ENCODE measurements at regions not wholly inside any gene's neighbourhood (a gene's known extent, or its start where the extent isn't known, plus 50 kb on each side); places are given as distances from the start of the nearest gene placed in this dataset.

DNA sequence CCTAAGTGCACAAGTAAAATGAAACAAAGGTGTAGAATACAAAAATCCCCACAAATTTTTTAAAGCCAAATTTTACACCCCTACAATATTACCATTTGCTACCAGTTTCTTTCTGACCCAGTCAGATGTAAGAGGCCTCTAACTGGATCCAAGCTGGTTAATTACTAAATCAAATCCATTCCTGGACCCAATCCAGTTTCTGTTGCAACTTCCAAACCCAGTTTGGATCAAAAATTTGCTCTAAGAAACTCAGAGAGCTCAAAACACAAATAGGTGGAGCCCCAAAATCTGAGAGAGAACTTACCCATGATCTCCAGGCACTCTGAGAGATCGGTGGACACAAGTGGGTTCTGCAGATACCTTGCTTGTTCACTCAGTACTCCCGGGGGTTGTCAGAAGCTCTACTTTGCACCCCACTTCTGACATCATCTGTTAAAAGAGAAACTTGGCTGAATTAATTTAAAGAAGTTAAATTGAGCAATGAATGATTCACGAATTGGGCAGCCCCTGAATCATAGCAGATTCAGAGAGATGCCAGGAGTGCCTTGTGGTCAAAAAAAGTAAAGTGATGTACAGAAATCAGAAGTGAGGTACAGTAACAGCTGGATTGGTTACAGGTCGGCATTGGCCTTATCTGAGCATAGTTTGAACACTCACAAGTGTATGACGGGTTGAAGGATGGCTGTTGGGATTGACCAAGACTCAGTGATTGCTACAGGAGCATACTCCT, 448.0 kb downstream of the KCNT2 start:
- Histone ChIP-seq H3K36me3 (no peaks in the 10 kb centered on the region), H3K27me3 (no peaks in the 10 kb centered on the region), H3K4me1 (no peaks in the 10 kb centered on the region), H3K4me3 (no peak overlapping the region), H3K27ac (no peak overlapping the region), H3K9me3 (no peaks in the 10 kb centered on the region)
- no peak for ATAC-seq
- no peak for DNase-seq
- intact Hi-C loops (cut with DNase I; ENCODE audit: low total_unique reads) (no loop called here), in situ Hi-C loops (cut with MboI; ENCODE audit: low sequenced_read_pairs in 4 of 4) (loop anchor here in 1 of 4 donors (25.0 kb wide), 1 partner anchor 502 kb away; the partner anchor contains the start of gene CFH)
- TF ChIP-seq POLR2A (IDR thresholded peaks at IDR 0.05): no peak
- TF ChIP-seq, protein P1, sequence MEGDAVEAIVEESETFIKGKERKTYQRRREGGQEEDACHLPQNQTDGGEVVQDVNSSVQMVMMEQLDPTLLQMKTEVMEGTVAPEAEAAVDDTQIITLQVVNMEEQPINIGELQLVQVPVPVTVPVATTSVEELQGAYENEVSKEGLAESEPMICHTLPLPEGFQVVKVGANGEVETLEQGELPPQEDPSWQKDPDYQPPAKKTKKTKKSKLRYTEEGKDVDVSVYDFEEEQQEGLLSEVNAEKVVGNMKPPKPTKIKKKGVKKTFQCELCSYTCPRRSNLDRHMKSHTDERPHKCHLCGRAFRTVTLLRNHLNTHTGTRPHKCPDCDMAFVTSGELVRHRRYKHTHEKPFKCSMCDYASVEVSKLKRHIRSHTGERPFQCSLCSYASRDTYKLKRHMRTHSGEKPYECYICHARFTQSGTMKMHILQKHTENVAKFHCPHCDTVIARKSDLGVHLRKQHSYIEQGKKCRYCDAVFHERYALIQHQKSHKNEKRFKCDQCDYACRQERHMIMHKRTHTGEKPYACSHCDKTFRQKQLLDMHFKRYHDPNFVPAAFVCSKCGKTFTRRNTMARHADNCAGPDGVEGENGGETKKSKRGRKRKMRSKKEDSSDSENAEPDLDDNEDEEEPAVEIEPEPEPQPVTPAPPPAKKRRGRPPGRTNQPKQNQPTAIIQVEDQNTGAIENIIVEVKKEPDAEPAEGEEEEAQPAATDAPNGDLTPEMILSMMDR (IDR thresholded peaks at IDR 0.05 in 4 of 5, conservative IDR thresholded peaks at IDR 0.05 in 1 of 5): no peak

DNA sequence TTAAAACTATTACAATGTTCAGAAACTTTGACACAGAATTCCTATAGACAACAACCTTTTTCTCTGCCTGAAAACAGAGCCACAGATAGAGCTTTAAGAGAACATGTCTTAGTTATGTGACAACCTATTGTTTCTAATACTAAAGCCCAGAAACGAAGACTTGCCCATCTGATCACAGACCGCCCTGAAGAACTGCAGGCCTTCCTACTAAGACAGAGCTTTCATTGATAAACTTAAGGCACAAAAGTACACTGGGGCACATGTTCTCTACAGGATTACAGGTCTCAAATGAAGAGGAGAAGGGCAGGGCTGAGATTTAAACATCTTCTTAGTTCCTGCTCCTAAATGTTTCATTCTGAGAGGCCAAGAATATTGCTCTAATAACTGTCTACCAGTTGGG, 452.7 kb downstream of the KCNT2 start:
- no peaks in the 10 kb centered on the region for H3K27me3 ChIP-seq
- ATAC-seq (no peak), DNase-seq (no peak)
- TF ChIP-seq, protein P1 (IDR thresholded peaks at IDR 0.05 in 4 of 5, conservative IDR thresholded peaks at IDR 0.05 in 1 of 5): no peak
- TF ChIP-seq POLR2A (IDR thresholded peaks at IDR 0.05): no peak
- no peak overlapping the region for H3K27ac ChIP-seq
- H3K9me3 ChIP-seq: no peaks in the 10 kb centered on the region
- H3K4me3 ChIP-seq: no peak overlapping the region
- no peaks in the 10 kb centered on the region for H3K36me3 ChIP-seq
- in situ Hi-C loops (cut with MboI; ENCODE audit: low sequenced_read_pairs in 4 of 4) (loop anchor here in 2 of 4 donors (10.0 to 25.0 kb wide), 2 partner anchors 507 to 509 kb away; partner anchors contain the start of gene CFH (in 1 of the 2)), intact Hi-C loops (cut with DNase I; ENCODE audit: low total_unique reads) (no loop called here)
- no peaks in the 10 kb centered on the region for H3K4me1 ChIP-seq

DNA sequence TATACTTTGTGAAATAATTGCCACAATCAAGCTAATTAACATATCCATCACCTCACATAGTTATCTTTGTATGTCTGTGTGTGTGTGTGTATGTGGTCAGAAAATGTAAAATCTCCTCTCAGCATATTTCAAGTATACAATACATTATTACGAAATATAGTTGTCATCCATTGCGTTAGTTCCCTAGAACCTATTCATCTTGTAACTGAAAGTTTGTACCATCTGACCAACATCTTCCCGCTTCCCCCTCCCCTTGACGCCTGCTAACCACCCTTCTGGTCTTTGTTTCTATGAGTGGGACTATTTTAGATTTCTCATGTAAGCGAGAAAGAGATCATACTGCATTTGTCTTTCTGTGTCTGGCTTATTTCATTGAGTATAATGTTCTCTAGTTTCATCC, 455.3 kb downstream of the KCNT2 start:
- ATAC-seq (no peak), DNase-seq (no peak)
- Histone ChIP-seq H3K9me3 (no peaks in the 10 kb centered on the region), H3K27ac (no peak overlapping the region), H3K4me3 (no peak overlapping the region), H3K27me3 (no peaks in the 10 kb centered on the region), H3K36me3 (no peaks in the 10 kb centered on the region), H3K4me1 (no peaks in the 10 kb centered on the region)
- in situ Hi-C loops (cut with MboI; ENCODE audit: low sequenced_read_pairs in 4 of 4): loop anchor here in 2 of 4 donors (10.0 to 25.0 kb wide), 2 partner anchors 509 to 512 kb away; partner anchors contain the start of gene CFH (in 1 of the 2)
- TF ChIP-seq POLR2A (IDR thresholded peaks at IDR 0.05): no peak
- TF ChIP-seq, protein P1 (IDR thresholded peaks at IDR 0.05 in 4 of 5, conservative IDR thresholded peaks at IDR 0.05 in 1 of 5): no peak
- intact Hi-C loops (cut with DNase I; ENCODE audit: low total_unique reads): no loop called here

DNA sequence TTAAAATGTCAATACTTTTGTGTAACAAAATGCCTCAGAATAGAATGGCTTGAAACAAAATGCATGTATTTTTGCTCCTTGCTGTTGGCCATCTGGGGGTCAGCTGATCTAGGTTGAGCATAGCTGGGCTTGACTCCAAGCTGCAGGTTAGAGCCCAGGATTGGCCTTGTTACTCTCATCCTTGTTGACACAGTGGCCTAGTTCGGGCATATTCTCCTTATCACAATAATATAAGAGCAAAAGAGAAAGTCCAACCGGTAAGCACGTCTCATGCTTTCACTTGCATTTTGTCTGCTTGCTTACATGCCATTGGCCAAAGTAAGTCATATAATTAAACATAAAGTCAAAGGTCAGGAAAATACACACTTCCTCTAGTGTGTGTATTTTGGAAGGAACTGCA, 456.2 kb downstream of the KCNT2 start:
- H3K27ac ChIP-seq: no peak overlapping the region
- H3K4me1 ChIP-seq: no peaks in the 10 kb centered on the region
- intact Hi-C loops (cut with DNase I; ENCODE audit: low total_unique reads) (no loop called here), in situ Hi-C loops (cut with MboI; ENCODE audit: low sequenced_read_pairs in 4 of 4) (loop anchor here in 2 of 4 donors (10.0 to 25.0 kb wide), 2 partner anchors 510 to 513 kb away; partner anchors contain the start of gene CFH (in 1 of the 2))
- DNase-seq (no peak), ATAC-seq (no peak)
- TF ChIP-seq, protein P1 (IDR thresholded peaks at IDR 0.05 in 4 of 5, conservative IDR thresholded peaks at IDR 0.05 in 1 of 5): no peak
- TF ChIP-seq POLR2A (IDR thresholded peaks at IDR 0.05): no peak
- no peak overlapping the region for H3K4me3 ChIP-seq
- no peaks in the 10 kb centered on the region for H3K27me3 ChIP-seq
- no peaks in the 10 kb centered on the region for H3K9me3 ChIP-seq
- no peaks in the 10 kb centered on the region for H3K36me3 ChIP-seq
